SW 1271 (cell line): ENCODE measurements at regions not wholly inside any gene's neighbourhood (a gene's known extent, or its start where the extent isn't known, plus 50 kb on each side); places are given as distances from the start of the nearest gene placed in this dataset.
A peak's percentile ranks its signal among the peaks of the same experiment; 100 is the strongest.

Experiments used
- DNase-seq, 2 experiments: peaks; one replicate each; lab custom pipeline; 2025; lab: John Stamatoyannopoulos, UW

GRCh38 chr2:105150231-105150630, 91.3 kb upstream of the GPR45 start:
- no peak for DNase-seq

- no peak for DNase-seq
Measured at GRCh38 chr2:105154119-105154818, 87.3 kb upstream of the GPR45 start.

- no peak for DNase-seq
Measured at GRCh38 chr2:105156166-105156565, 85.4 kb upstream of the GPR45 start.

GRCh38 chr2:105158002-105158401, 83.5 kb upstream of the GPR45 start:
- no peak for DNase-seq

GRCh38 chr2:105166688-105167087, 74.9 kb upstream of the GPR45 start:
- DNase-seq, result no peak

GRCh38 chr2:105168543-105168942, 73.0 kb upstream of the GPR45 start:
- DNase-seq, result no peak

GRCh38 chr2:105175231-105175630, 66.3 kb upstream of the GPR45 start:
- no peak for DNase-seq

- no peak for DNase-seq
Measured at GRCh38 chr2:105176429-105176828, 65.1 kb upstream of the GPR45 start.

GRCh38 chr2:105177008-105177407, 64.5 kb upstream of the GPR45 start:
- no peak for DNase-seq

GRCh38 chr2:105177536-105178254, 63.8 kb upstream of the GPR45 start:
- no peak for DNase-seq

- peak; percentile 34 to 70 for DNase-seq
Measured at GRCh38 chr2:105179469-105180372, 61.8 kb upstream of the GPR45 start.

- DNase-seq, result no peak
Measured at GRCh38 chr2:105180491-105180972, 61.0 kb upstream of the GPR45 start.

GRCh38 chr2:105181282-105181681, 60.3 kb upstream of the GPR45 start:
- no peak for DNase-seq

GRCh38 chr2:105183555-105184323, 57.8 kb upstream of the GPR45 start:
- DNase-seq, result no peak

- no peak for DNase-seq
Measured at GRCh38 chr2:105184420-105184819, 57.1 kb upstream of the GPR45 start.

GRCh38 chr2:105186967-105187498, 54.5 kb upstream of the GPR45 start:
- no peak for DNase-seq

GRCh38 chr2:105187531-105187930, 54.0 kb upstream of the GPR45 start:
- DNase-seq, result peak in 1 of 2 experiments; percentile 13

- DNase-seq, result no peak
Measured at GRCh38 chr2:105188343-105188742, 53.2 kb upstream of the GPR45 start.
